VCaP (cell line): ENCODE measurements at regions not wholly inside any gene's neighbourhood (a gene's known extent, or its start where the extent isn't known, plus 50 kb on each side); places are given as distances from the start of the nearest gene placed in this dataset.
"Not testable (repeated sequence)": the region's sequence is repeated elsewhere in the genome, so short reads cannot be mapped to it uniquely, and the experiment has no call there.

ENCODE experiments used
- H3K27ac ChIP-seq: fragments of 450-650 bp; 2 replicates; pipeline ENCODE4 v1.5.1; 2017
- TF ChIP-seq, protein P1 (sequence below): fragments of 450-650 bp; conservative IDR thresholded peaks from 2 replicates; pipeline ENCODE4 v1.5.1; 2017; ENCODE audit warnings: mild to moderate bottlenecking, moderate library complexity

DNA sequence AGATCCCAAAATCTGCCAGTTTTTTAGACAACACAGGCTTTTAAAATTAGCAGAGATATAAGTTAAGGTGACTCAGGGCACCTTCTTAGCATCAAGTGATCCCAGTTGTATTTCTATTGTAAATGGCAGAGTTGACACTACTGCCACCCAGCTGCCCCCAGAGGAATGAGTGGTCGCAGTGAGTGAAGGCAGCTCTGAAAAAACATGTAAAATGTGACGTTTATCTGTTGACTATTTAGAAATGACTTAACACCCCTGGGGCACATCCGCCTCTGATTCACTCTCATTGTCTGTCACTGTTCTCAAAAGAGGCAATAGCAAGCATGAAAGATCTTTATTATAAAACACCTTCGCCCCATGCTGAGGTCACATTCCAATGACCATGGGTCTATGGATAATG is 592.4 kb downstream of the ACTRT1 start:
- TF ChIP-seq, protein P1, sequence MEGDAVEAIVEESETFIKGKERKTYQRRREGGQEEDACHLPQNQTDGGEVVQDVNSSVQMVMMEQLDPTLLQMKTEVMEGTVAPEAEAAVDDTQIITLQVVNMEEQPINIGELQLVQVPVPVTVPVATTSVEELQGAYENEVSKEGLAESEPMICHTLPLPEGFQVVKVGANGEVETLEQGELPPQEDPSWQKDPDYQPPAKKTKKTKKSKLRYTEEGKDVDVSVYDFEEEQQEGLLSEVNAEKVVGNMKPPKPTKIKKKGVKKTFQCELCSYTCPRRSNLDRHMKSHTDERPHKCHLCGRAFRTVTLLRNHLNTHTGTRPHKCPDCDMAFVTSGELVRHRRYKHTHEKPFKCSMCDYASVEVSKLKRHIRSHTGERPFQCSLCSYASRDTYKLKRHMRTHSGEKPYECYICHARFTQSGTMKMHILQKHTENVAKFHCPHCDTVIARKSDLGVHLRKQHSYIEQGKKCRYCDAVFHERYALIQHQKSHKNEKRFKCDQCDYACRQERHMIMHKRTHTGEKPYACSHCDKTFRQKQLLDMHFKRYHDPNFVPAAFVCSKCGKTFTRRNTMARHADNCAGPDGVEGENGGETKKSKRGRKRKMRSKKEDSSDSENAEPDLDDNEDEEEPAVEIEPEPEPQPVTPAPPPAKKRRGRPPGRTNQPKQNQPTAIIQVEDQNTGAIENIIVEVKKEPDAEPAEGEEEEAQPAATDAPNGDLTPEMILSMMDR: no peak
- no peak overlapping the region for H3K27ac ChIP-seq

DNA sequence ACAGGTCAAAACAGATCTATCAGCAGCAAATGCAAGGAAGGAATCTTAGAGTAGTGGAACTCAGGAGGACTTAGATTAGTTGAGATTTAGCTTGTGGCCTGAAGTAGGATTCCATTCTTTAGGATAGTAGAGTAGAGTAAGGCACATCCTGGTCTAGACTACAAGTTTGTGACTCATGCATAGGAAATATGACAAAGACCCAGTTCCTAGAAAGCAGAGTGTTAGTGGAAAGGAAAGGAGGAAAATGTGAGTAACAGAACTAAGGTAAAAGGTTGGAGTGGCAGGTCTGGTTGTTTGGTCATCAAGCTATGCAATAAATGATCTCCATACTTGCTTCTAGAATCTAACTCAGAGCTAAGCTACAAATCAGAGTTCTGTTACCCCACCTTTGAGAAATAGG is 595.0 kb downstream of the ACTRT1 start:
- no peak overlapping the region for H3K27ac ChIP-seq
- TF ChIP-seq, protein P1: no peak

DNA sequence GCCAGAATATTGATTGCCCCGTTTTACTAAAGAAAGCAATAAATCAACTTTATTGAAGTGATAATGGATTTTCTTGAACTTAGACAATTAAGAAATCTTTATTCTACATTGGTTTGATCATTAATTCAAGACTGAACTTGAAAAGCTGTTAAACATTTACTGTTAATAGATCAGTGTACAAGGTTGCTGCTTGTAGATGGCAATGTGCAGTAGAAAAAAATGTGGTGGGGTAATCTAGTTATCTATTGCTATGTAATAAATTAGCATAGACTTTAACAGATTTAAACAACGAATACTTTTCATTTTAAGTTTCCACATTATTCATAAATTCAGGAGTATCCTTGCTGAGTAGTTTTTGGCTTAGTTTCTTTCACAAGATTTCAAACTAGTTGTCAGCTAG is 612.5 kb downstream of the ACTRT1 start:
- H3K27ac ChIP-seq: no peak overlapping the region
- TF ChIP-seq, protein P1: no peak

DNA sequence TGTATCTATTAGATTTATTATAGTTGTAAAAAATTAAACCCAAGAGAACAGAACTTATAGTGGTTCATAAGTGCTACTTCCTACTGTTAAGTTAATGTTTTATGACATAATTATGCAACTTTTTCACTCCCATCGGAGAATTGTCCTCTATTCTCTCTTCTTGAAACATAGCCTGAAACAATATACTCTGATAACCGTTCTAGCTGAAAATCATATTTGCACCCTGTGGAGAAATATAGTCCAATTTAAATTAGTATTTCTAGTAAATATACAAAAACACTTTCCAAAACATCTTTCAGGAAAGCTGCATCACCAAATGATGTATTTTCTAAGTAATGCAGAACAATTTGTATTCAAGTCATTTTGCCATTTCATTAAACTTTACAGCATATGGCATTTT is 586.4 kb downstream of the PRR32 start:
- TF ChIP-seq, protein P1: no peak
- H3K27ac ChIP-seq: peak overlapping the region; percentile 93; the same call in 1 of the 2 replicates

DNA sequence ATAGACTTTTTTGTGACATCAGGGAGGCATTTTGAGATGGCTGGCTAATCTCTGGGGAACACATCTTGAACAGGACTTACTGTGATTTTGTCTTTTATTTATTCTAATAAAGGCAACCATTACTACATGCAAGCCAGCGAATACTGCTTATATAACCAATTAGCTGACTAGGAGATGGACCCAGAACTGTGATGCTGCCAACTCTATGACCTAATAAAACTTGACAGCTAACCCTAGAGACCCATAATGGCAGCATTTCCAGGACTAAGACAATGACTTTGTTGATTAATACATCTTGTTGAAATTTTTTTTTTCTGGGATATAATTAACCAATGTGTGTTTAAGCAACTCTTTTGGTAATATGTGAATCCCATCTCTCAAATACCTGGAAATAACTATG is 584.6 kb downstream of the PRR32 start:
- TF ChIP-seq, protein P1: no peak
- H3K27ac ChIP-seq: peak overlapping the region; percentile 93

DNA sequence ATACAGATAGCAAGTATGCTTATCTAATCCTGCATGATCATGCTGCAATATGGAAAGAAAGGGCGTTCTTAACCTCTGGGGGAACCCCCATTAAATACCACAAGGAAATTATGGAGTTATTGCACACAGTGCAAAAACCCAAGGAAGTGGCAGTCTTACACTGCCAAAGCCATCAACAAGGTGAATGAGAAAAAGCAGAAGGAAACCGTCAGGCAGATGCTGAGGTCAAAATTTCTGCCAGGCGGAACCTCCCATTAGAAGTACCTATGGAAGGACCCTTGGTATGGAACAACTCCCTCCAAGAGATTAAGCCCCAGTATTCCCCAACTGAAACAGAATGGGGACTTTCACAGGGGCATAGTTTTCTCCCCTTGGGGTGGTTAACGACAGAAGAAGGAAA is 580.7 kb downstream of the PRR32 start:
- not testable (repeated sequence) for H3K27ac ChIP-seq

DNA sequence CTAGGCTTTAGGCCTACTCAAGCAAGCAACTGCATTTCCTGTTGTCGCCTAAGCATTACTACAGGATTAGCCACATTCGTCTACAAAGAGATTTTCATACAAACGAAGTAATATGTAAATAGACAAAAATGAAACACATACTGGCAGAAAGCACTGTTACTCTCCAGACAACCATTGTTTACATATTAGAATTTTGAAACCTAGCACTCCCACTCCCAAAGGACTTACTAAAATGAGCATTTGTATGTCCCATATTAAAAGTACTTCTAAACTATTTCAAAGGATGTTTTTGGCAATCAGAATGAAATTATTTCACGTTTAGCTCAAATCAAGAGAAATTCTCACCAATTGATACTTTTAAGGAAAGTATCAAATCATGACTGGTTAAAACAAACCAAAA is 570.8 kb downstream of the PRR32 start:
- TF ChIP-seq, protein P1: no peak
- no peak overlapping the region for H3K27ac ChIP-seq

DNA sequence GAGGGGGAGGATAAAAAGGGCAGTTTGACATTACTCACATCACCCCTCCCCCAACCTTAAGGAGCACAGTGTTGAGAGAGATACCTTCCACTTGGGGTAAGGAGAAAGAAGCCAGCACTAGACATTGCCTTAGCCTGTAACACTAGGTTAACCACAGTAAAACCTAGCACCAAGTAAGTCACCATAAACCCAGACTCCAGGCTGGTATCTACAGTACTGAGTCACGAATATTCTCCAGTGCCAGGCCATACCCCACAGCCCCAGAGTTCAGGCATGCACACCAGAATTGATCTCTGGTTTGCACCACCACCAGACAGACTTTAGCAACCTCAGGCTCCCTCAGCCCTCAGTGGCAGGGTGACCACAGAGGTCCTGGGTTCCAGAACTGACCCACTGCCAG is 570.4 kb downstream of the PRR32 start:
- no peak overlapping the region for H3K27ac ChIP-seq
- TF ChIP-seq, protein P1: no peak
